NT2/D1 (cell line): ENCODE measurements at regions not wholly inside any gene's neighbourhood (a gene's known extent, or its start where the extent isn't known, plus 50 kb on each side); places are given as distances from the start of the nearest gene placed in this dataset.

Experiments used
- DNase-seq: peaks from one replicate; pipeline ENCODE4 v3.0.0-alpha.2; 2011; ENCODE audit warnings: low read depth, low spot score
- H3K27me3 ChIP-seq: 2 replicates; pipeline ENCODE4 v1.6.0; 2011; ENCODE audit warnings: mild to moderate bottlenecking; ENCODE audit not compliant: insufficient read length, insufficient read depth
- H3K36me3 ChIP-seq: 2 replicates; pipeline ENCODE4 v1.6.1; 2011; ENCODE audit warnings: mild to moderate bottlenecking, low read length, mixed read lengths; ENCODE audit not compliant: insufficient read depth, insufficient read length
- H3K4me1 ChIP-seq: 2 replicates; pipeline ENCODE4 v1.5.1; 2011; ENCODE audit not compliant: insufficient read depth, insufficient read length
- H3K4me3 ChIP-seq: 2 replicates; pipeline ENCODE4 v1.5.1; 2011; ENCODE audit warnings: low read depth; ENCODE audit not compliant: insufficient read length
- H3K9ac ChIP-seq: 2 replicates; pipeline ENCODE4 v1.6.0; 2011; ENCODE audit warnings: low read depth; ENCODE audit not compliant: insufficient read length
- H3K9me3 ChIP-seq: 2 replicates; pipeline ENCODE4 v1.5.1; 2011; ENCODE audit warnings: mild to moderate bottlenecking, low read length; ENCODE audit not compliant: insufficient read depth
- SUZ12 ChIP-seq: IDR thresholded peaks from 2 replicates; pipeline ENCODE4 v1.6.1; 2011; ENCODE audit not compliant: insufficient read length, insufficient read depth; ENCODE audit errors: extremely low read depth
- YY1 ChIP-seq: IDR thresholded peaks from 2 replicates; pipeline ENCODE4 v1.6.1; 2011; ENCODE audit not compliant: insufficient read length, insufficient read depth
- ZNF274 ChIP-seq: IDR thresholded peaks from 2 replicates; pipeline ENCODE4 v1.6.1; 2011; ENCODE audit warnings: mild to moderate bottlenecking, low read depth, low read length

- H3K4me3 ChIP-seq, result no peak overlapping the region
- DNase-seq, result no peak
- TF ChIP-seq YY1 (no peak), SUZ12 (no peak), ZNF274 (no peak)
- no peaks in the 10 kb centered on the region for H3K4me1 ChIP-seq
- no peaks in the 10 kb centered on the region for H3K9me3 ChIP-seq
- no peak overlapping the region for H3K9ac ChIP-seq
- no peaks in the 10 kb centered on the region for H3K27me3 ChIP-seq
- no peaks in the 10 kb centered on the region for H3K36me3 ChIP-seq
These were observed 124.2 kb upstream of the N4BP1 start for GRCh38 chr16:48734220-48734619.

DNA sequence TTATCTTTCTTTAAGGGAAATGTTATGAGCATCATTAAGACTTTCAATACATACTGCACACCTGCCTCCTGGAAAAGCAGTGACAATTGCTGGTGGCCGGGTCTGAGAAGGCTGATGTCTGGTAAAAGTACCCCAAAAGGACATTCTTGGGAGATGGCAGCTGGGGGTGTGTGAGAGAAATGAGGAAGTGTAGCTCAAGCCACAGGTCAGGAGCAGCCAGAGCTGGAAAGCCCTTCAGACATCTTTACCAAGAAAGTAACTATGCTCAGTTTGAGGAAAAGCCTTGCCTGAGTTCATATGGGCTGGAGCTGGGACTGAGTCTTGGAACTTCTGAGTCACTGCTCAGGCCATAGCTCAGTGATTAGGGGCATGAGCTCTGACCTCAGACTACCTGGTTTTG is 94.7 kb upstream of the N4BP1 start:
- Histone ChIP-seq H3K4me1 (no peaks in the 10 kb centered on the region), H3K9me3 (no peaks in the 10 kb centered on the region), H3K4me3 (no peak overlapping the region), H3K36me3 (no peaks in the 10 kb centered on the region), H3K9ac (no peak overlapping the region), H3K27me3 (no peaks in the 10 kb centered on the region)
- DNase-seq, result no peak
- no peak for TF ChIP-seq SUZ12
- TF ChIP-seq ZNF274, result no peak
- no peak for TF ChIP-seq YY1

- Histone ChIP-seq H3K9me3 (no peaks in the 10 kb centered on the region), H3K27me3 (no peaks in the 10 kb centered on the region), H3K4me3 (no peak overlapping the region), H3K36me3 (no peaks in the 10 kb centered on the region), H3K4me1 (peaks cover 4% of the 10 kb centered on the region), H3K9ac (no peak overlapping the region)
- peak; percentile 50 for DNase-seq
- TF ChIP-seq SUZ12 (no peak), YY1 (no peak), ZNF274 (no peak)
These were observed 77.5 kb upstream of the N4BP1 start for GRCh38 chr16:48687421-48688038.

DNA sequence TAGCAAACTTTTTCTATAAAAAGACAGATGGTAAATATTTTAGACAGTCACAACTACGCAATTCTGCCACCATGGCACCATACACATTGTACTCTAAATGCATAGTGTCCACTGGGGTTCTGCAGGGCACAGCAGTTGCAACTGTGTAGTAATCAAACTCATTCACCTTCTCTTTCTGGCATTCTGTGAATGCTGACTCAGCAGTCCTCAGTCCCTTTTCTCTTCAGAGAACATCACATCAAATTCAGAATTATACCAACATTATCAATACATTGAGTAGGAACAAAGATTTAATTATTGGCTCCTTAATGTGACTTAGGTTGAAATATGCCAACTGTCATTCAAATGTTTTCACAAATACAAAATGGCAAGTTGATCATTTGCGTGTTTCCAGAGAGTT is 74.2 kb upstream of the N4BP1 start:
- DNase-seq, result no peak
- peaks cover 4% of the 10 kb centered on the region for H3K4me1 ChIP-seq
- H3K27me3 ChIP-seq, result no peaks in the 10 kb centered on the region
- TF ChIP-seq SUZ12, result no peak
- no peak for TF ChIP-seq YY1
- H3K9ac ChIP-seq, result no peak overlapping the region
- H3K9me3 ChIP-seq, result no peaks in the 10 kb centered on the region
- H3K36me3 ChIP-seq, result no peaks in the 10 kb centered on the region
- H3K4me3 ChIP-seq, result no peak overlapping the region

DNA sequence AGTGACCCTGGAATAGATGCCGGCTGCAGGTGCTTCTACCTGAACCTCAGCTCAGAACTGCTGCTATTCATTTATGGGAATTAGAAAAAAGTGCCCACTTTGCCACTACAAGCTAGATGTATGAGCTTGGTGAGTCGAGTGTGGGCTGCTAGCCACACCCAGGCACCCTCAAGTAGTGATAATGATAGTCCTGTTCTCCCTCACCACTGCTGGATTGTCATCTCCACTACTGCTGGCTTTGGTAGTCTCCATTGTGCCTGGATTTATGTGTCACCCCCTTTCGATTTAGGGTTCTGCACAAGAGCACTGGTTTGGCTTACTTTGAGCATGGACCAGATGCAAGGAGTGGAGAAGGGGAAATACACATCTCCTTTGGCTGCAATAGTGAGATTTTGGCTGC is 73.0 kb upstream of the N4BP1 start:
- H3K9me3 ChIP-seq, result no peaks in the 10 kb centered on the region
- no peak overlapping the region for H3K9ac ChIP-seq
- no peaks in the 10 kb centered on the region for H3K36me3 ChIP-seq
- peaks cover 4% of the 10 kb centered on the region for H3K4me1 ChIP-seq
- no peak overlapping the region for H3K4me3 ChIP-seq
- no peak for DNase-seq
- no peaks in the 10 kb centered on the region for H3K27me3 ChIP-seq
- TF ChIP-seq SUZ12 (no peak), ZNF274 (no peak), YY1 (no peak)

GRCh38 chr16:48681520-48681919 is 71.5 kb upstream of the N4BP1 start:
- no peaks in the 10 kb centered on the region for H3K9me3 ChIP-seq
- no peak for TF ChIP-seq ZNF274
- TF ChIP-seq SUZ12, result no peak
- no peak for TF ChIP-seq YY1
- peaks cover under 1% of the 10 kb centered on the region for H3K4me1 ChIP-seq
- no peak overlapping the region for H3K9ac ChIP-seq
- H3K4me3 ChIP-seq, result no peak overlapping the region
- H3K27me3 ChIP-seq, result no peaks in the 10 kb centered on the region
- no peak for DNase-seq
- H3K36me3 ChIP-seq, result no peaks in the 10 kb centered on the region

DNA sequence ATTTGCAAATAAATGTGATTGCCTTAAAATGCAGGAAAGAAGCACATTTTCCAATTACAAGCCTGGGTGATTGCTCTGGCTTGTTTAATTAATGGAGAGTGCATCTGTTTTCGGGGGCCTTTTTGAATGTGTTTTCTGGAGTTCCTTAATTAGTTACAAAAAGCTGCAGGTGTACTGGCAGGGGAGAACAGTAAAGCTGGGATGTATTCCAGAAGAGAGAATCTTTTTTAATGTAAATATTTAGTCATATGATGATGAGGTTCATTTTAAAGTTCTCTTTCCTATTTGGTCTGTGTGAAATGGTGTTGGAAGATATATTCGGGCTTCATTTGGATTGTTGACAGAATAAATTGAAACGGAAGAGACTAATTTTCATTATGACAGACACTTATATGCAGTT is 70.9 kb upstream of the N4BP1 start:
- Histone ChIP-seq H3K36me3 (no peaks in the 10 kb centered on the region), H3K27me3 (no peaks in the 10 kb centered on the region), H3K9ac (no peak overlapping the region), H3K9me3 (no peaks in the 10 kb centered on the region), H3K4me3 (no peak overlapping the region), H3K4me1 (no peaks in the 10 kb centered on the region)
- TF ChIP-seq SUZ12, result no peak
- TF ChIP-seq YY1, result no peak
- TF ChIP-seq ZNF274, result no peak
- no peak for DNase-seq
